BE2C (cell line): ENCODE measurements at regions not wholly inside any gene's neighbourhood (a gene's known extent, or its start where the extent isn't known, plus 50 kb on each side); places are given as distances from the start of the nearest gene placed in this dataset.
A peak's percentile ranks its signal among the peaks of the same experiment; 100 is the strongest.
"Not testable (repeated sequence)": the region's sequence is repeated elsewhere in the genome, so short reads cannot be mapped to it uniquely, and the experiment has no call there.

Experiments used
- DNase-seq: peaks from one replicate; pipeline ENCODE4 v3.0.0-alpha.2; 2020
- H3K27me3 ChIP-seq: fragments of 250-450 bp; sonication (Bioruptor Pico); 2 replicates; pipeline ENCODE4 v1.5.1; 2020; ENCODE audit warnings: mild to moderate bottlenecking
- H3K36me3 ChIP-seq: fragments of 250-450 bp; sonication (Bioruptor Pico); 2 replicates; pipeline ENCODE4 v1.5.1; 2020; ENCODE audit warnings: mild to moderate bottlenecking
- H3K4me1 ChIP-seq: fragments of 250-450 bp; sonication (Bioruptor Pico); 2 replicates; pipeline ENCODE4 v1.5.1; 2020
- H3K4me3 ChIP-seq: 2 replicates; pipeline ENCODE4 v1.5.1; 2011; ENCODE audit warnings: low read depth, low read length
- H3K9me3 ChIP-seq: fragments of 250-450 bp; sonication (Bioruptor Pico); 2 replicates; pipeline ENCODE4 v1.5.1; 2020
- CTCF ChIP-seq: IDR thresholded peaks from 2 replicates; pipeline ENCODE4 v1.5.1; 2012; ENCODE audit warnings: mild to moderate bottlenecking, low read depth, low read length

DNA sequence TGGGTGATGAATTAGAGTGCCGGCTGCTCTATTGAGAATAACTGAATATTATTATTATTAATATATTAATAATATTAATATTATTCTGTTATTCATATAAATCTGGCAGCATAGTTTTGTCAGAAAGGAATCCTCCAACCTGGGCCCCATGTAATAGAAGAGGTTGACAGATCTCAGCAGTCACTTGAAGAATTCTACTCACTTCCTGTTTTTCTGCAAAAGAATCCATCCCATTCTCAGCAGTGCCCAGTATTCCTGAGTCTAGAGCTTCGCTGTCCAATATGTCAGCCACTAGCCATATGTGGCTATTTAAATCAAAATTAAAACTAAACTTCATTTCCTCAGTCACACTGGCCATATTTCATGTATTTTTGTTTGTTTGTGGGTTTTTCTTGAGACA, 72.4 kb upstream of the USPL1 start:
- Histone ChIP-seq H3K4me1 (no peaks in the 10 kb centered on the region), H3K36me3 (no peaks in the 10 kb centered on the region), H3K4me3 (no peak overlapping the region), H3K9me3 (no peaks in the 10 kb centered on the region), H3K27me3 (no peaks in the 10 kb centered on the region)
- DNase-seq = no peak
- TF ChIP-seq CTCF = no peak

DNA sequence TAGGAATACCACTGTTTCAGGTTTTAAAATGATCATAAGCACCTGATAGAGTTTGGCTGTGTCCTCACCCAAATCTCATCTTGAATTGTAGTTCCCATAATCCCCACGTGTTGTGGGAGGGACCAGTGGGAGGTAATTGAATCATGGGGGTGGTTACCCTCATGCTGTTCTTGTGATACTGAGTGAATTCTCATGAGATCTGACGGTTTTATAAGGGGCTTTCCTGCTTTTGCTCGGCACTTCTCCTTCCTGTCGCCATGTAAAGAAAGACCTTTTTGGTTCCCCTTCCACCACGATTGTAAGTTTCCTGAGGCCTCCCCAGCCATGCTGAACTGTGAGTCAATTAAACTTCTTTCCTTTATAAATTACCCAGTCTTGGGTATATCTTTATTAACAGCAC, 69.7 kb upstream of the USPL1 start:
- not testable (repeated sequence) for H3K4me3 ChIP-seq, H3K27me3 ChIP-seq, DNase-seq, H3K9me3 ChIP-seq, H3K36me3 ChIP-seq, H3K4me1 ChIP-seq

DNA sequence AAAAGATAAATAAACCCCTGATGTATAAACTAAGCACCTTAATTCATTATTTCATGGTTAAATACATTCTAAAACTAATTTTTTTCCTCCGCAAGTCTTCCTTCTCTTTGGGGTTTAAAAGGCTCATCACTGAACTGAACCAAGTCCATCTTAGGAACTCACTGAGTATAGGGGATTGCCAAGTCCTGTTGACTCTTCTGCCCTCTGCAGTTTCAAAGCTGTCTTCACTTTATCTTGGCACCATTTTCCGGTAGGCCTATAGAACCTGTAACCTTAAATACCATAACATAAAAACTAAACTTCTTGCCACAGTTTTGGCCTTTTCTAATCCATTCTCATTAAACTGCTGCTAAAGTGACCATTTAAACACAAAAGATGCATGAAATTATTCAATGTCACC, 66.5 kb upstream of the USPL1 start:
- TF ChIP-seq CTCF = peak; percentile 57
- no peak for DNase-seq
- H3K27me3 ChIP-seq = no peaks in the 10 kb centered on the region
- H3K9me3 ChIP-seq = no peaks in the 10 kb centered on the region
- H3K4me1 ChIP-seq = no peaks in the 10 kb centered on the region
- no peak overlapping the region for H3K4me3 ChIP-seq
- no peaks in the 10 kb centered on the region for H3K36me3 ChIP-seq

- Histone ChIP-seq H3K9me3 (no peaks in the 10 kb centered on the region), H3K27me3 (no peaks in the 10 kb centered on the region), H3K36me3 (no peaks in the 10 kb centered on the region), H3K4me1 (no peaks in the 10 kb centered on the region), H3K4me3 (no peak overlapping the region)
- no peak for DNase-seq
- TF ChIP-seq CTCF = no peak
These were observed 65.2 kb upstream of the USPL1 start for GRCh38 chr13:30552567-30552966.

DNA sequence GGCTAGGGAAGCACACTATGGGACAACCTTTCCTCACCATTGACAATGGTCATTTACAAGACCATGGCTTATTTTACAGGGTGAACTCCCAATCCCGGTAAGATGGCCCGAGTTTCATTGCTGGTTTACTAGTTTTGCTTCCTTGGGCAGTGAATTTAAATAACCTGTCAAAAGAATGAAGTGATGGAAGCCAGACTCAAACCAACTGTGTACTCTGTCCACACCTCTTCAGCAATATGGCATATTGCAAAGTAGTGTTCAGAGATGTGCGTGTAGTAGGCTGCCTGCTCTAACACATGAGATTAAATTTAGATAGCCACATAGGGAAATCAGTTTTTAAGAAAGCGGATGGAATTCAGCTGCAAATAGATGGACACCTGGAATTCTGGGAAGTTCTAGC, 58.4 kb upstream of the USPL1 start:
- no peaks in the 10 kb centered on the region for H3K36me3 ChIP-seq
- DNase-seq = no peak
- no peaks in the 10 kb centered on the region for H3K4me1 ChIP-seq
- H3K9me3 ChIP-seq = no peaks in the 10 kb centered on the region
- H3K27me3 ChIP-seq = no peaks in the 10 kb centered on the region
- no peak for TF ChIP-seq CTCF
- H3K4me3 ChIP-seq = no peak overlapping the region

GRCh38 chr13:30560212-30560611, 57.5 kb upstream of the USPL1 start:
- no peak for DNase-seq
- H3K4me3 ChIP-seq = no peak overlapping the region
- no peaks in the 10 kb centered on the region for H3K9me3 ChIP-seq
- TF ChIP-seq CTCF = no peak
- no peaks in the 10 kb centered on the region for H3K36me3 ChIP-seq
- H3K4me1 ChIP-seq = no peaks in the 10 kb centered on the region
- H3K27me3 ChIP-seq = no peaks in the 10 kb centered on the region

DNA sequence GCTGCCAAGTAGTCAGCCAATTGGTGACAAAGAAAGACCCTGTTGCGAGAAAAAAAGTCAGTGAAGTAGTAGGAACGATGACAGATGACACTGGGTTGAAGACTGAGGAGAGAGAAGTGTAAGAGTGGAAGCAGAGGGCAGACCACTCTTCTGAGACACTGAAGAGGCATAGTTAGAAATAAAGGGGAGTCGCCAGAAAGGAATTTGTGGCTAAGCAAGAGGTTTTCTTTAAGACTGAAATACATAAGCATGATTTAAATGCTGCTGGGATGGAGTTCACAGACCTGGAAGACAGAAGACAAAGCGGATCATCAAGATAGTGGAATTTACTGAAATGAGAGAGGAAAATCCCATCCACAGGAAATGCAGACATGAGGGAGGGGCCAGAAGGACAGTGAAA, 56.2 kb upstream of the USPL1 start:
- no peak for TF ChIP-seq CTCF
- Histone ChIP-seq H3K4me3 (no peak overlapping the region), H3K4me1 (no peaks in the 10 kb centered on the region), H3K36me3 (no peaks in the 10 kb centered on the region), H3K27me3 (no peaks in the 10 kb centered on the region), H3K9me3 (no peaks in the 10 kb centered on the region)
- DNase-seq = no peak
